ENCODE measurements at regions not wholly inside any gene's neighbourhood (a gene's known extent, or its start where the extent isn't known, plus 50 kb on each side); places are given as distances from the start of the nearest gene placed in this dataset.
A peak's percentile ranks its signal among the peaks of the same experiment; 100 is the strongest.

- DNase-seq = no peak
These were observed 158.7 kb upstream of the CCDC150 start for GRCh38 chr2:196480653-196481323.

GRCh38 chr2:196481324-196481697 is 158.2 kb upstream of the CCDC150 start:
- DNase-seq = no peak

GRCh38 chr2:196482119-196483065 is 157.1 kb upstream of the CCDC150 start:
- DNase-seq = no peak

- peak in 20 of 56 donors; percentile 3 to 47 (median 22) for DNase-seq
These were observed 153.4 kb upstream of the CCDC150 start for GRCh38 chr2:196486146-196486545.

GRCh38 chr2:196487417-196487816 is 152.1 kb upstream of the CCDC150 start:
- no peak for DNase-seq

GRCh38 chr2:196489371-196489770 is 150.1 kb upstream of the CCDC150 start:
- DNase-seq = no peak

GRCh38 chr2:196492946-196493345 is 146.6 kb upstream of the CCDC150 start:
- no peak for DNase-seq

GRCh38 chr2:196498962-196499361 is 140.6 kb upstream of the CCDC150 start:
- DNase-seq = no peak

- DNase-seq = no peak
These were observed 139.8 kb upstream of the CCDC150 start for GRCh38 chr2:196499686-196500085.

GRCh38 chr2:196500686-196501431 is 138.7 kb upstream of the CCDC150 start:
- no peak for DNase-seq

GRCh38 chr2:196501836-196502235 is 137.7 kb upstream of the CCDC150 start:
- no peak for DNase-seq

GRCh38 chr2:196502386-196502785 is 137.1 kb upstream of the CCDC150 start:
- peak in 1 of 56 donors; percentile 8 for DNase-seq

GRCh38 chr2:196503398-196503797 is 136.1 kb upstream of the CCDC150 start:
- DNase-seq = no peak

GRCh38 chr2:196504788-196505187 is 134.7 kb upstream of the CCDC150 start:
- DNase-seq = no peak

GRCh38 chr2:196510246-196510645 is 129.3 kb upstream of the CCDC150 start:
- no peak for DNase-seq

GRCh38 chr2:196511258-196512168 is 128.0 kb upstream of the CCDC150 start:
- DNase-seq = no peak

GRCh38 chr2:196513796-196514526 is 125.6 kb upstream of the CCDC150 start:
- no peak for DNase-seq

GRCh38 chr2:196514641-196515040 is 124.9 kb upstream of the CCDC150 start:
- no peak for DNase-seq

- DNase-seq = peak in 2 of 56 donors; percentile 5 to 6
These were observed 124.5 kb upstream of the CCDC150 start for GRCh38 chr2:196515051-196515450.

GRCh38 chr2:196515608-196516007 is 123.9 kb upstream of the CCDC150 start:
- DNase-seq = no peak
